ENCODE measurements at regions not wholly inside any gene's neighbourhood (a gene's known extent, or its start where the extent isn't known, plus 50 kb on each side); places are given as distances from the start of the nearest gene placed in this dataset.

- no peak overlapping the region for H3K23ac ChIP-seq (ENCODE audit: insufficient read length, low read depth, low read length)
- DNase-seq: no peak
- no peaks in the 10 kb centered on the region for H4K20me1 ChIP-seq (ENCODE audit: control insufficient read depth, insufficient read depth, insufficient read length)
- H3K18ac ChIP-seq (ENCODE audit: insufficient read length, low read depth, low read length): no peak overlapping the region
- no peaks in the 10 kb centered on the region for H3K4me1 ChIP-seq (ENCODE audit: insufficient read depth, low read length)
- no peak overlapping the region for H3K56ac ChIP-seq (ENCODE audit: insufficient read length, low read depth, low read length)
- Mint-ChIP-seq H3K4me1 (no peaks in the 10 kb centered on the region), H3K36me3 (ENCODE audit: insufficient read depth in 1 of 3, low read depth in 3 of 3) (no peaks in the 10 kb centered on the region), H3K9me3 (peaks cover 0 to 3% of the 10 kb centered on the region in 2 experiments; a peak in 2 of 5 replicates), H3K27me3 (ENCODE audit: low read depth) (no peaks in the 10 kb centered on the region), H3K4me3 (no peak overlapping the region), H3K27ac (0 out of 7 replicates have a peak overlapping the region, but pooled peaks of 1 of the 3 experiments have one; percentile 53)
- TF ChIP-seq, protein P1, sequence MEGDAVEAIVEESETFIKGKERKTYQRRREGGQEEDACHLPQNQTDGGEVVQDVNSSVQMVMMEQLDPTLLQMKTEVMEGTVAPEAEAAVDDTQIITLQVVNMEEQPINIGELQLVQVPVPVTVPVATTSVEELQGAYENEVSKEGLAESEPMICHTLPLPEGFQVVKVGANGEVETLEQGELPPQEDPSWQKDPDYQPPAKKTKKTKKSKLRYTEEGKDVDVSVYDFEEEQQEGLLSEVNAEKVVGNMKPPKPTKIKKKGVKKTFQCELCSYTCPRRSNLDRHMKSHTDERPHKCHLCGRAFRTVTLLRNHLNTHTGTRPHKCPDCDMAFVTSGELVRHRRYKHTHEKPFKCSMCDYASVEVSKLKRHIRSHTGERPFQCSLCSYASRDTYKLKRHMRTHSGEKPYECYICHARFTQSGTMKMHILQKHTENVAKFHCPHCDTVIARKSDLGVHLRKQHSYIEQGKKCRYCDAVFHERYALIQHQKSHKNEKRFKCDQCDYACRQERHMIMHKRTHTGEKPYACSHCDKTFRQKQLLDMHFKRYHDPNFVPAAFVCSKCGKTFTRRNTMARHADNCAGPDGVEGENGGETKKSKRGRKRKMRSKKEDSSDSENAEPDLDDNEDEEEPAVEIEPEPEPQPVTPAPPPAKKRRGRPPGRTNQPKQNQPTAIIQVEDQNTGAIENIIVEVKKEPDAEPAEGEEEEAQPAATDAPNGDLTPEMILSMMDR (conservative IDR thresholded peaks at IDR 0.05): no peak
- H3K79me2 ChIP-seq (ENCODE audit: insufficient read depth, low read length): no peaks in the 10 kb centered on the region
- H2AFZ ChIP-seq (ENCODE audit: low read length): no peak overlapping the region
- no peak overlapping the region for H3K4ac ChIP-seq (ENCODE audit: low read depth, low read length)
- H4K8ac ChIP-seq (replicated peaks; ENCODE audit: insufficient read length, low read depth, low read length): no peak overlapping the region
- H2BK12ac ChIP-seq (ENCODE audit: insufficient read length, low read depth, low read length): no peak overlapping the region
- WGBS (ENCODE audit: extremely low coverage, insufficient read length, low lambda C conversion rate): no CpG with 5 or more reads among the region's 3 CpGs
- no peaks in the 10 kb centered on the region for H3K27me3 ChIP-seq (ENCODE audit: insufficient read depth, low read length)
- no peak overlapping the region for H2BK15ac ChIP-seq (ENCODE audit: low read depth, low read length)
- no peak overlapping the region for H3K27ac ChIP-seq (ENCODE audit: insufficient read length, low read depth, low read length)
- H3K79me1 ChIP-seq (ENCODE audit: insufficient read depth, low read depth, low read length, poor library complexity, severe bottlenecking): no peaks in the 10 kb centered on the region
- no peak overlapping the region for H3K9ac ChIP-seq (ENCODE audit: extremely low read depth, insufficient read length, low read length)
- H2AK5ac ChIP-seq (ENCODE audit: insufficient read length, low read length): no peak overlapping the region
- H3K9me3 ChIP-seq (ENCODE audit: control insufficient read depth, low read depth, low read length): no peaks in the 10 kb centered on the region
- no peak overlapping the region for H4K5ac ChIP-seq (ENCODE audit: insufficient read length, low read depth, low read length)
- no peak overlapping the region for H2BK20ac ChIP-seq (ENCODE audit: low read depth, low read length, poor library complexity, severe bottlenecking)
- H3T11ph ChIP-seq (ENCODE audit: low read length): no peak overlapping the region
- no peak overlapping the region for H2BK5ac ChIP-seq (ENCODE audit: insufficient read length, low read length)
- no peak overlapping the region for H3K14ac ChIP-seq (ENCODE audit: insufficient read depth, low read length)
- H4K91ac ChIP-seq (ENCODE audit: insufficient read length, low read depth, low read length): no peak overlapping the region
- H3K23me2 ChIP-seq (ENCODE audit: insufficient read length, low read depth, low read length, poor library complexity, severe bottlenecking): no peaks in the 10 kb centered on the region
- no peak overlapping the region for H3K4me2 ChIP-seq (ENCODE audit: insufficient read depth, insufficient read length, low read length)
- H2BK120ac ChIP-seq (ENCODE audit: low read depth, low read length, poor library complexity, severe bottlenecking): no peak overlapping the region
Measured at GRCh38 chr9:75788006-75788634, 102.4 kb upstream of the PCSK5 start.

Measured in H9 (cell line).